ENCODE measurements at regions not wholly inside any gene's neighbourhood (a gene's known extent, or its start where the extent isn't known, plus 50 kb on each side); places are given as distances from the start of the nearest gene placed in this dataset.
"Not testable (repeated sequence)": the region's sequence is repeated elsewhere in the genome, so short reads cannot be mapped to it uniquely, and the experiment has no call there.

DNA sequence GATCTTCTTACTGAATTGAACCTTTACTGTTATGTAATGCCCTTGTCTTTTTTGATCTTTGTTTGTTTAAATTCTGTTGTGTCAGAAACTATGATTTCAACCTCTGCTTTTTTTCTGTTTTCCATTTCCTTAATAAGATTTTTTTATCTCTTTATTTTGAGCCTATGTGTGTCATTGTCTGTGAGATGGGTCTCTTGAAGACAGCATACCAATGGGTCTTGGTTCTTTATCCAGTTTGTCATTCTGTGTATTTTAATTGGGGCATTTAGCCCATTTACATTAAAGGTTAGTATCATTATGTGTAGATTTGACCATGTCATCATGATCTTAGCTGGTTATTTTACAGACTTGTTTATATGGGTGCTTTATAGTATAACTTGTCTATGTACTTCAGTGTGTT is 1803.3 kb downstream of the SLITRK5 start:
- H3K9me3 ChIP-seq (ENCODE audit: control insufficient read depth, insufficient read depth, low read length): no peaks in the 10 kb centered on the region
- H3K4me3 ChIP-seq (ENCODE audit: low read depth, low read length): no peak overlapping the region
- H3K4me1 ChIP-seq (ENCODE audit: control insufficient read depth, insufficient read depth, low read length): no peaks in the 10 kb centered on the region
- no peaks in the 10 kb centered on the region for H3K36me3 ChIP-seq (ENCODE audit: control insufficient read depth, insufficient read depth, low read length)
- no peaks in the 10 kb centered on the region for H3K27me3 ChIP-seq (ENCODE audit: control insufficient read depth, insufficient read depth, low read length)
- H3K9ac ChIP-seq (ENCODE audit: low read depth, low read length): no peak overlapping the region

DNA sequence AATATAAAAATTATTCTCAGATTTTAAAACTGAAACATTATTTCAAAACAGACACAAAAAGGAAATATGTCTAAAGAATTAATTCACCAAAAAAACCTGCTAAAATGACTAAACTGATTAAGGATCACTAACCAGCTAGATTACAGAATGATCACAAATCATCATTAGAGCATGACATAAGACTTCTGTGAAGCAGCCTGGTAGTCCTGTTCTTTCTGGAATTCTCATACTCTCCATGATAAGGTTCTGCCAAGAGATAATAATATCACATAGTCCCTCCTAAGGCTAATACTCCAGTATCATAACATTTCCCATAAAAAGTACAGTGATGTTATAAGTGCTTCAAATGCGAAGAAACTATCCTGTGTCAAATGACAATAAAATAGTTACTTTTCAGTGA is 1814.9 kb downstream of the SLITRK5 start:
- Histone ChIP-seq H3K4me1 (ENCODE audit: control insufficient read depth, insufficient read depth, low read length) (no peaks in the 10 kb centered on the region), H3K27me3 (ENCODE audit: control insufficient read depth, insufficient read depth, low read length) (no peaks in the 10 kb centered on the region), H3K9me3 (ENCODE audit: control insufficient read depth, insufficient read depth, low read length) (no peaks in the 10 kb centered on the region), H3K4me3 (ENCODE audit: low read depth, low read length) (no peak overlapping the region), H3K36me3 (ENCODE audit: control insufficient read depth, insufficient read depth, low read length) (no peaks in the 10 kb centered on the region), H3K9ac (ENCODE audit: low read depth, low read length) (no peak overlapping the region)

DNA sequence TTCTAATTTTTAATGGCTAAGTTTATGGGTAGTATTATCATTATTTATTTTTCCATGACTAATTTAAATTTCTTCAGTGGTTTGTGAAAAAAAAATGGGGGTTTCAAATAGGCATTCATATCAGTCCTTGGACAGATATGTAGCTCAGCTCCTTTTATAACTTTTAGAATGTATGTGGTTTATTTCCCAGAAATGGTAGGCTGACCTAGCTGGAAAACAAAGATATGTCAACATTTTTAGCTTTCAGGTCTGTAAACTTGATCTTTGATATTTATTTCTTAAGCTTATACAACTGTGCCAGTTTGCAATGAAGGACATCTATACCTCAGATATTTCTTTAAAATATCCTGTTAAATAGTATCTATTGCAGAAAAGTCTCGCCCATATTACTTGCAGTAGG is 1815.5 kb downstream of the SLITRK5 start:
- Histone ChIP-seq H3K9ac (ENCODE audit: low read depth, low read length) (no peak overlapping the region), H3K9me3 (ENCODE audit: control insufficient read depth, insufficient read depth, low read length) (no peaks in the 10 kb centered on the region), H3K4me3 (ENCODE audit: low read depth, low read length) (no peak overlapping the region), H3K4me1 (ENCODE audit: control insufficient read depth, insufficient read depth, low read length) (no peaks in the 10 kb centered on the region), H3K36me3 (ENCODE audit: control insufficient read depth, insufficient read depth, low read length) (no peaks in the 10 kb centered on the region), H3K27me3 (ENCODE audit: control insufficient read depth, insufficient read depth, low read length) (no peaks in the 10 kb centered on the region)

DNA sequence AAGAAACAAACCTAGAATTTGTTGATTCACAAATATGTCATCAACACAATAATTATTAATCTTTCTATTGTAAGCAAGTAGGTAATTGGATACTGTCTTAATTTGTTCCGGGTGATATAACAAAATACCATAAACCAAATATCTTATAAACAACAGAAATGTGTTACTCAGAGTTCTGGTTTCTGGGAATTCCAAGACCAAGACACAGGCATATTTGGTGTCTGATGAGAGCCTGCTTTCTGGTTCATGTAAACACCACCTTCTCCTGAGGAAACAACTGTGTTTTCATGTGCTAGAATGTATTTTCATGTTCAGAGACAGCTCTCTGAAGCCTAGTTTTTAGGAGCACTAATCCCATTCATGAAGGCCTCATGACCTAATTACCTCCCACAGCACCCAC is 1819.5 kb downstream of the SLITRK5 start:
- Histone ChIP-seq H3K4me1 (ENCODE audit: control insufficient read depth, insufficient read depth, low read length) (no peaks in the 10 kb centered on the region), H3K9ac (ENCODE audit: low read depth, low read length) (no peak overlapping the region), H3K36me3 (ENCODE audit: control insufficient read depth, insufficient read depth, low read length) (no peaks in the 10 kb centered on the region), H3K4me3 (ENCODE audit: low read depth, low read length) (no peak overlapping the region), H3K9me3 (ENCODE audit: control insufficient read depth, insufficient read depth, low read length) (no peaks in the 10 kb centered on the region), H3K27me3 (ENCODE audit: control insufficient read depth, insufficient read depth, low read length) (no peaks in the 10 kb centered on the region)

DNA sequence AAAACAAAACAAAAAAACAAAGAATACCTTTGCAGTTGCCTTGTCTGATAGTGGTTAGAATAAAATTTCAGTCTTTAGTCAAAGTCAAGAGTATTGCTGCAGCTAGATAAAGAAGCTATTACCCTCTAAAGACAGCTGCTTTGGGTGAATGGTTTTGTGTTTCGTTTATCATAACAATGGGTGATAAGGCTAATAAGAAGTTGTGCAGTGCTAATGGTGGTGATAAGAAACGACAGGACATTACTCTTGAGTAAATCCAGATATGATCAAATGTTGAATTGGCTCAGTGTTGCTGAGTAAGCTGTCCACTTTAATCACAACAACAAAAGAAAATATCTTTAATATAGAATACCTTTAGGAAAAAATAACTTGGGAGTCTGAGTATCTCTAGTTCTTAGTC is 1825.3 kb downstream of the SLITRK5 start:
- Histone ChIP-seq H3K36me3 (ENCODE audit: control insufficient read depth, insufficient read depth, low read length) (no peaks in the 10 kb centered on the region), H3K27me3 (ENCODE audit: control insufficient read depth, insufficient read depth, low read length) (no peaks in the 10 kb centered on the region), H3K9me3 (ENCODE audit: control insufficient read depth, insufficient read depth, low read length) (no peaks in the 10 kb centered on the region), H3K4me3 (ENCODE audit: low read depth, low read length) (no peak overlapping the region), H3K4me1 (ENCODE audit: control insufficient read depth, insufficient read depth, low read length) (no peaks in the 10 kb centered on the region), H3K9ac (ENCODE audit: low read depth, low read length) (no peak overlapping the region)

DNA sequence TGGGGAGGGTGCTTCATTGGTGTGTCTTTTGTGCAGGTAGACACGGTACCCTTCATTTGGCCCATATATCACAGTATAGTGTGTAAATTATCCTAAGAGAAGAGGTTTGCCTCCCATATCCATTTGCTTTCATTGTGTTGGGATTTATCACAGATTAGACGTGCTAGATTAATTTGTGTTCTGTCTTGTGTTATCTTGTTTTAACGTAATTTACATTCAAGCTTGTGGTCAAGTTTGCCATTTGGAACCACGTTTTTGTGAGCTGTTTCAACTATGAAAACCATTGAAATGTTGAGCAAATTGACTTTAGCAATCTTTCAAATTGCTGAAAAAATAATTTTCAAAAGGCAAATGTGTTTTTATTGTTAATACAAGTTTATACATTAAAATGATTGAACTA is 1826.5 kb downstream of the SLITRK5 start:
- Histone ChIP-seq H3K4me1 (ENCODE audit: control insufficient read depth, insufficient read depth, low read length) (no peaks in the 10 kb centered on the region), H3K9ac (ENCODE audit: low read depth, low read length) (no peak overlapping the region), H3K9me3 (ENCODE audit: control insufficient read depth, insufficient read depth, low read length) (no peaks in the 10 kb centered on the region), H3K4me3 (ENCODE audit: low read depth, low read length) (no peak overlapping the region), H3K36me3 (ENCODE audit: control insufficient read depth, insufficient read depth, low read length) (no peaks in the 10 kb centered on the region), H3K27me3 (ENCODE audit: control insufficient read depth, insufficient read depth, low read length) (no peaks in the 10 kb centered on the region)

DNA sequence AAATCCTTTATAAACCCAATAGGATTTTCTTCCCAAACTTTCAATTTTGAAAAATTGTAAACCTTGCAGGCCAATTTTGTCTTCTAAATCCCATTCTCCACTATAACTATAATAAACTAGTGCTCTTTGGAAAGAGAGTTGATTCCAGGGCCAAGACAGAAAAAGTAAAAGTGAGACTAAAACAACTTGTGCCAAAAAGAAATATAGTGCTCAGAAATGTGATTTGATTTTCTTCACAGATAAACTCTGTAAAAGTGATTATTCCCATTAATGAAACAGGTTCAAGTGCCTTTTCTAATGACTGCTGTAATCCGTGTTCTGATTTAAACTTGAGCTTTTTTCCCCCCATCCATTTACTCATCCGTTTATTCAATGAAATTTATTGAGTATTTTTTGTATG is 1831.1 kb downstream of the SLITRK5 start:
- no peak overlapping the region for H3K4me3 ChIP-seq (ENCODE audit: low read depth, low read length)

DNA sequence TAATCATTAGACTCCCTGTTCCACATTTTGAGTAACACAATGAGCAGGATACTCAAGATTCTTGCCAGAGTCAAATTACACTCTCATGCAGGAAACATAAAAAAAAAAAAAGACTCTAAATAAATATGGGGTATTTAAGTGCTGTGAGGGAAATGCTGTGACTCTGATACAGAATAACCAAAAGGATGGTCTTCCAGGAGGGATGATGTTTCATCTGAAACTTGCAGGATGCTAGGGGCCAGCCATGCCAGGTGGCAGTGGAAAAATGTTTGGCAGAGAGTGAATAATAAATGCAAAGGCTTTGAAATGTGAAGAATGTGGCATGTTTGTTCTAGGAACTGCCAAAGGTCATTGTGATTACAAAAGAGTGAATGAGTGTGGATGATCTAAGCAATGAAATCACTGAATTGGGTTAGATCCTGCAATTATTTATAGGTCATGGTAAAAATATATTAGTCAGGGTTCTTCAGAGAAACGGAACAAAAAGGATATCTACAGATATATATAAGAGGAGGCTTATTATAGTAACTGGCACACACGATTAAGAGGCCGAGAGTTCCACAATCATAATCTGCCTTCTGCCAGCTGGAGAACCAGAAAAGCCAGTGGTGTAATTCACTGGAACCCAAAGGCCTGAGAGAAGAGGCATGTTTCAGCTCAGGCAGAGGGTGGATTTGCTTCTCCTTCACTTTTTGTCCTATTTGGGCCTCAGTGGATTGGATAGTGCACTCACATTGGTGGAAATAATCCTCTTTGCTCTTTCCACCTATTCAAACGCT is 1832.8 kb upstream of the MIR17HG start:
- Histone ChIP-seq H3K9me3 (ENCODE audit: control insufficient read depth, insufficient read depth, low read length) (no peaks in the 10 kb centered on the region), H3K36me3 (ENCODE audit: control insufficient read depth, insufficient read depth, low read length) (no peaks in the 10 kb centered on the region), H3K4me3 (ENCODE audit: low read depth, low read length) (no peak overlapping the region), H3K4me1 (ENCODE audit: control insufficient read depth, insufficient read depth, low read length) (peaks cover 17% of the 10 kb centered on the region), H3K9ac (ENCODE audit: low read depth, low read length) (no peak overlapping the region), H3K27me3 (ENCODE audit: control insufficient read depth, insufficient read depth, low read length) (no peaks in the 10 kb centered on the region)

More for the DNA sequence above, 1831.1 kb downstream of the SLITRK5 start:
- Histone ChIP-seq H3K9ac (ENCODE audit: low read depth, low read length) (no peak overlapping the region), H3K36me3 (ENCODE audit: control insufficient read depth, insufficient read depth, low read length) (no peaks in the 10 kb centered on the region), H3K27me3 (ENCODE audit: control insufficient read depth, insufficient read depth, low read length) (no peaks in the 10 kb centered on the region), H3K9me3 (ENCODE audit: control insufficient read depth, insufficient read depth, low read length) (no peaks in the 10 kb centered on the region), H3K4me1 (ENCODE audit: control insufficient read depth, insufficient read depth, low read length) (no peaks in the 10 kb centered on the region)

DNA sequence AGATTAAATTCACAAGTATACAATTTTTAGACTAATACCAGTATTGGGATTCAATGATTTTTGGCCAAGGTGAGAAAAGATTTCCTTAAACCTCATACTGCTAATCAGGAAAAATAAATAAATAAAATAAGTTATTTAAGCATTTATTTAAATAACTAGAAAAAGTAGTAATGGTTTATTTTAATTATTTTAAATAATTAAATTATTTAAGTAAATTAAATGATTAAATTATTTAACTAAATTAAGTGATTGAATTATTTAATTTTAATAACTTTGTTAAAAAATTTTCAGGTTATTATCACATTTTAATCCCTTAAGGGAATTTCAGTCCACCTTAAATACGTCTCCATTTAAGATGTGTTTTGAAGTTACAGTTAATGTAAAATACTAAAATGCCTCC is 1831.5 kb upstream of the MIR17HG start:
- Histone ChIP-seq H3K4me3 (ENCODE audit: low read depth, low read length) (no peak overlapping the region), H3K27me3 (ENCODE audit: control insufficient read depth, insufficient read depth, low read length) (no peaks in the 10 kb centered on the region), H3K9ac (ENCODE audit: low read depth, low read length) (no peak overlapping the region), H3K4me1 (ENCODE audit: control insufficient read depth, insufficient read depth, low read length) (peaks cover 17% of the 10 kb centered on the region), H3K9me3 (ENCODE audit: control insufficient read depth, insufficient read depth, low read length) (no peaks in the 10 kb centered on the region), H3K36me3 (ENCODE audit: control insufficient read depth, insufficient read depth, low read length) (no peaks in the 10 kb centered on the region)

DNA sequence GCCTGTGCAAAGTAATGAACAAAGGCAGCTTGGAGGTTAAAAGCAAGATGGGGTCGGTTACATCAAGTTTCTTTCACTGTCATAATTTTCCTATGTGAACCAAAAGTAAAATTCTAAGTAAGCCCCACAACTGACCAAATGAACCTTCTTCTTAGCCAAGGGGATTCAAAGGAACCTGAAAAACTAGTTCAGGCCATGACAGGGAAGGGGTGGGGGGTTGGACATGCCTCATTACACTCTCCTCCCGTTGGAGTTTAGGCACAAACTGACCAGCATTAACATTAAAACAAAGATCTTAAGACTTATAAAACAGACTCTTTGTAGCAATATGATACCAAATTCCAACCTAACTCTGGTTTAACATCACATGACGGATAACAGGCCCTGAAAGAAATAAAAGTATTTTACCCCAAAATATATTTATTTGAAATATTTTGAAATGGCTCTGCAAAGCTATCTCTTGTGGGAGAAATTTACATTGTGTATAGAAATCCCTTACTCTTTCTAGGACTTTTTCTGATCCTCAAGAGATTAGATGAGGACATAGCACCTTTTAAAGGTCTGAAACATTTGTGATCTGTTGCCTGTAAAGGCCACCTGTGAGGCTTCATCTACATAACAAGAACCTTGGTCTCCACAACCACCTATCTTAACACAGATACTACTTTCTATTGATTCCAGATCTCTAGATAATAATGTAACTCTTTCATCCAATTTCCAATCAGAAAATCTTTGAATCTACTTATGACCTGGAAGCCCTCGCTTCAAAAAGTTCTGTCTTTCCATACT is 1829.0 kb upstream of the MIR17HG start:
- no peaks in the 10 kb centered on the region for H3K27me3 ChIP-seq (ENCODE audit: control insufficient read depth, insufficient read depth, low read length)
- no peak overlapping the region for H3K4me3 ChIP-seq (ENCODE audit: low read depth, low read length)
- H3K36me3 ChIP-seq (ENCODE audit: control insufficient read depth, insufficient read depth, low read length): no peaks in the 10 kb centered on the region
- no peaks in the 10 kb centered on the region for H3K9me3 ChIP-seq (ENCODE audit: control insufficient read depth, insufficient read depth, low read length)
- peaks cover 17% of the 10 kb centered on the region for H3K4me1 ChIP-seq (ENCODE audit: control insufficient read depth, insufficient read depth, low read length)
- H3K9ac ChIP-seq (ENCODE audit: low read depth, low read length): no peak overlapping the region

DNA sequence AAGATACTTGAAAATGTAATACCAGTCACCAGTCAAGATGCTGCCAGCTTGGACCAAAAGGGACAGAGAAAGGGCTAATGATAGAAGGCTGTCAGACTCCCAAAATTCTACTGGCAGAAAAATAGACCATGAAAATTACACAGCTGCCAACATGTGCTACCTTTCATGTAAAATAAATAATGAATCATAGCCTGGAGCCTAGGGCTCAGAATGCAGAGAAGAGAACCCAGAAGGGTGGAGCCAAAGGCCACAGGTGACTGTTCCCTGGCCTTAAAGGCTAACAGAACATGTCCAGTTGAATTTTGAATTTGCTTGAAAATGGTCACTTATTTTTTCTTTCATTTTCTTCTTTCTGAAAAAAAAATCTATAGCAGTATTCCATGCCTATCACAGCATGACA is 1827.0 kb upstream of the MIR17HG start:
- H3K9ac ChIP-seq (ENCODE audit: low read depth, low read length): no peak overlapping the region
- no peaks in the 10 kb centered on the region for H3K9me3 ChIP-seq (ENCODE audit: control insufficient read depth, insufficient read depth, low read length)
- H3K4me3 ChIP-seq (ENCODE audit: low read depth, low read length): no peak overlapping the region
- H3K4me1 ChIP-seq (ENCODE audit: control insufficient read depth, insufficient read depth, low read length): peaks cover 9% of the 10 kb centered on the region
- no peaks in the 10 kb centered on the region for H3K36me3 ChIP-seq (ENCODE audit: control insufficient read depth, insufficient read depth, low read length)
- no peaks in the 10 kb centered on the region for H3K27me3 ChIP-seq (ENCODE audit: control insufficient read depth, insufficient read depth, low read length)

DNA sequence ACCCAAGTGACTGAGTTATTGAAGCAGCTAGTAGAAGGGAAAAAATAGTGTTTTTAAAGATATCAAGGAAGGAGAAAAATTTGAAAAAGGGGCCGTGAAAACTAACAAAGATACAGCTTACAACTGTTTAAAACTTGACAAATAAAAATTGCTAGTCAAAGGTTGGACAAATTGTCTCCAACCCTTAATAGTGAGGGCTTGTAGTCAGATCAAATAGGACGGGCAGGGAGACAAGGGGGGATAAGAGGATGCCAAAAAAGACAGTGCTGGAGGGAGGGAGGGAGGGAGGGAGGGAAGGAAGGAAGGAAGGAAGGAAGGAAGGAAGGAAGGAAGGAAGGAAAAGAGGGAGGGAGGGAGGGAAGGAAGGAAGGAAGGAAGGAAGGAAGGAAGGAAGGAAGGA is 1825.8 kb upstream of the MIR17HG start:
- not testable (repeated sequence) for H3K36me3 ChIP-seq (ENCODE audit: control insufficient read depth, insufficient read depth, low read length); H3K9ac ChIP-seq (ENCODE audit: low read depth, low read length); H3K27me3 ChIP-seq (ENCODE audit: control insufficient read depth, insufficient read depth, low read length); H3K4me1 ChIP-seq (ENCODE audit: control insufficient read depth, insufficient read depth, low read length); H3K4me3 ChIP-seq (ENCODE audit: low read depth, low read length); H3K9me3 ChIP-seq (ENCODE audit: control insufficient read depth, insufficient read depth, low read length)
